HL-60 (cell line): ENCODE measurements at regions not wholly inside any gene's neighbourhood (a gene's known extent, or its start where the extent isn't known, plus 50 kb on each side); places are given as distances from the start of the nearest gene placed in this dataset.

Experiments
- CTCF ChIP-seq: IDR thresholded peaks from one replicate; pipeline ENCODE4 v1.5.1; 2011; ENCODE audit warnings: low read length, control low read depth, inconsistent platforms; ENCODE audit not compliant: insufficient read depth
- GABPA ChIP-seq: IDR thresholded peaks from 2 replicates; pipeline ENCODE4 v1.6.1; 2012; ENCODE audit warnings: low read depth
- POLR2AphosphoS5 ChIP-seq: IDR thresholded peaks from 2 replicates; pipeline ENCODE4 v1.6.1; 2012; ENCODE audit warnings: low read depth
- REST ChIP-seq: IDR thresholded peaks from 2 replicates; pipeline ENCODE4 v1.6.1; 2012; ENCODE audit warnings: low read depth; ENCODE audit not compliant: insufficient replicate concordance

DNA sequence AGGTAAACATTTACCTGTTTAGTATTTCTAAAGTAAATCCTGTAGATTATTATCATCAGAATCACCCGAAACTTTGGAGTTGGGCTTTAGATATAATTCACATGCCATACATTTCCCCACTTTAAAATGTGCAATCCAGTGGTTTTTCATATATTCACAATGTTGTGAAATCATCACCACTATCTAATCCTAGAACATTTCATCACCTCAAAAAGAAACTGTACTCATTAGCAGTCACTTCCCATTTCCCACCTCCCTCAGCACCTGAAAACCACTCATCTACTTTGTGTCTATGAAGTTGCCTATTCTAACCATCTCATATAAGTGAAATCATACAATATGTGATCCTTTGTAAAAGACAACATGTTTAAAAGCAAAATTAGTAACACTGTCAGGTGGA, 182.6 kb downstream of the FZD1 start:
- no peak for TF ChIP-seq CTCF
- peak; percentile 51; the same call in 1 of the 2 replicates for TF ChIP-seq POLR2AphosphoS5
- no peak for TF ChIP-seq GABPA
- TF ChIP-seq REST = no peak
